MM.1S (cell line): ENCODE measurements at regions not wholly inside any gene's neighbourhood (a gene's known extent, or its start where the extent isn't known, plus 50 kb on each side); places are given as distances from the start of the nearest gene placed in this dataset.

Experiments used
- EZH2 ChIP-seq: fragments of 300-600 bp; sonication (generic); optimal IDR thresholded peaks from 2 replicates; pipeline ENCODE3; 2017; ENCODE audit warnings: low read depth, mild to moderate bottlenecking, antibody characterized with exemption, low read length, mixed read lengths
- TF ChIP-seq, protein P1 (sequence below): fragments of 300-600 bp; sonication (generic); IDR thresholded peaks from 2 replicates; pipeline ENCODE4 v1.5.1; 2016; ENCODE audit warnings: antibody characterized with exemption, low read length, mixed read lengths

DNA sequence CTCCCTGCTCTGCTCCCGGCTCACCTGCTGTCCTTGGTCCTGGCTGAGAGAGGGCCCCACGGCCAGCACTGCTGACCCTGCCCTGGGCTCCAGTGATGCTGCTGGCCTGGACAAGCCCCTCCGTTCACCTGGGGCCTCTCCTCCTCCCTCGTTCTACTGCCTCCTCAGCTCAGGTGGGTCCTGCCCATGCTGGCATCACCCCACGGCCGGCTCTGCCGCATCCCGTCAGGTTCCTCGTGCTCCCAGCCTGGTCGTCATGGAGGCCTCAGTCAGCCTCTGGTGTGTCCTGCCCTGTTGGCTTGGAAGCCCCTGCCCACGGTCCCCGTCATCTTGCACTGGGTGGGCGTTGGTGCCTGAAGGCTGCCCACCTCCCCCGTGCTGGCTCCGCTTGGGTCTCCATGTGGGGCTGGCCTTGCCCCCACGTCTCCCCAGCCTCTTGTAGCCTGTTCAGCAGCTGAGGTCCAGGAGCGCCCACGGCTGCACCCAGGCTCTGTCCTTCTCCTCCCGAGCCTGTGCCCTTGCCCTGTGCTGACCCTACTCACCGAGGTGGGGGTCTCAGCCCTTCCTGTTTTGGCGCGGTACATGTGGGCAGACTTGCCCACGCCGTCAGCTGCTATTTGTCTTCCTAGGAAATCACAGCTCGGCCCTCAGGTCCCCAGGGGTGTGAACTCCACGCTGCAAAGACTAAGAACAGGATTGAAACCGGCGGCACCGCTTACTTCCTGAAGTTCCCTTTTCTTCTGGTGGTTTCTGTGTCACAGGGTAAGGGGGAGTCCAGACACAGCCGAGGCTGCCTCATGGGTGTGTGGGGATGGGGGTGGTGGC is 121.6 kb downstream of the TMEM121 start:
- TF ChIP-seq, protein P1, sequence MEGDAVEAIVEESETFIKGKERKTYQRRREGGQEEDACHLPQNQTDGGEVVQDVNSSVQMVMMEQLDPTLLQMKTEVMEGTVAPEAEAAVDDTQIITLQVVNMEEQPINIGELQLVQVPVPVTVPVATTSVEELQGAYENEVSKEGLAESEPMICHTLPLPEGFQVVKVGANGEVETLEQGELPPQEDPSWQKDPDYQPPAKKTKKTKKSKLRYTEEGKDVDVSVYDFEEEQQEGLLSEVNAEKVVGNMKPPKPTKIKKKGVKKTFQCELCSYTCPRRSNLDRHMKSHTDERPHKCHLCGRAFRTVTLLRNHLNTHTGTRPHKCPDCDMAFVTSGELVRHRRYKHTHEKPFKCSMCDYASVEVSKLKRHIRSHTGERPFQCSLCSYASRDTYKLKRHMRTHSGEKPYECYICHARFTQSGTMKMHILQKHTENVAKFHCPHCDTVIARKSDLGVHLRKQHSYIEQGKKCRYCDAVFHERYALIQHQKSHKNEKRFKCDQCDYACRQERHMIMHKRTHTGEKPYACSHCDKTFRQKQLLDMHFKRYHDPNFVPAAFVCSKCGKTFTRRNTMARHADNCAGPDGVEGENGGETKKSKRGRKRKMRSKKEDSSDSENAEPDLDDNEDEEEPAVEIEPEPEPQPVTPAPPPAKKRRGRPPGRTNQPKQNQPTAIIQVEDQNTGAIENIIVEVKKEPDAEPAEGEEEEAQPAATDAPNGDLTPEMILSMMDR = no peak
- TF ChIP-seq EZH2 = no peak
